Vagina (tissue), 2 donors: ENCODE measurements at regions not wholly inside any gene's neighbourhood (a gene's known extent, or its start where the extent isn't known, plus 50 kb on each side); places are given as distances from the start of the nearest gene placed in this dataset.

Experiments used
- POLR2A ChIP-seq, 2 donors: fragments of 450-650 bp; IDR thresholded peaks; one replicate each; pipeline ENCODE4 v1.6.1; 2017; ENCODE audit warnings: antibody characterized with exemption in 2 of 2, mild to moderate bottlenecking in 2 of 2, moderate library complexity in 2 of 2
- POLR2AphosphoS5 ChIP-seq, 2 donors: sonication (generic); formaldehyde crosslinking; IDR thresholded peaks; one replicate each; pipeline ENCODE4 v1.9.0; 2017; ENCODE audit warnings: antibody characterized with exemption in 2 of 2, mild to moderate bottlenecking in 2 of 2, low read depth in 1 of 2; ENCODE audit not compliant: insufficient read depth in 1 of 2
- TF ChIP-seq, protein P1 (sequence below), 3 experiments: fragments of 450-650 bp in 2 of 3; fragments of 200-600 bp in 1 of 3; sonication (generic) in 1 of 3; IDR thresholded peaks; one replicate each; pipeline ENCODE4 v1.5.1; 2017 to 2019; ENCODE audit warnings: antibody characterized with exemption in 3 of 3, mild to moderate bottlenecking in 2 of 3, moderate library complexity in 2 of 3

DNA sequence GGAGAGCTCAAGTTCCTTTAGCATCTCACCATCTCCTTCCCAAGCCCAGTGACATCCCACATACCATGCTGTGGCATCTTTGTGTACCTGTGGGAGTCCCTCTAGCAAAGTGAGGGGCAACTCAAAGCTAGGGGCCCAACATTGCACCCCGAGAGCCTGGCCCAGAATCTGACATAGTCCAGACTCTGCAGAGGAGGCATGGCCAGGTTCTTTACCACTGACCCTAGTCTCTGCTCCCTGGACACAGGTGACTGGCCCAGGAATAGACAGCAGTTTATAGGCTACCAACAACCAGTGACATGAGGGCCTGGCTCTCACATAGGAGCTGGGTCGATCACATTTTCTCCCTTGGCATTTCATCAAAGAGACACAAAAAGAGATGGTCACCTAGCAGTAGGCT is 444.0 kb upstream of the ZMIZ1 start:
- TF ChIP-seq, protein P1, sequence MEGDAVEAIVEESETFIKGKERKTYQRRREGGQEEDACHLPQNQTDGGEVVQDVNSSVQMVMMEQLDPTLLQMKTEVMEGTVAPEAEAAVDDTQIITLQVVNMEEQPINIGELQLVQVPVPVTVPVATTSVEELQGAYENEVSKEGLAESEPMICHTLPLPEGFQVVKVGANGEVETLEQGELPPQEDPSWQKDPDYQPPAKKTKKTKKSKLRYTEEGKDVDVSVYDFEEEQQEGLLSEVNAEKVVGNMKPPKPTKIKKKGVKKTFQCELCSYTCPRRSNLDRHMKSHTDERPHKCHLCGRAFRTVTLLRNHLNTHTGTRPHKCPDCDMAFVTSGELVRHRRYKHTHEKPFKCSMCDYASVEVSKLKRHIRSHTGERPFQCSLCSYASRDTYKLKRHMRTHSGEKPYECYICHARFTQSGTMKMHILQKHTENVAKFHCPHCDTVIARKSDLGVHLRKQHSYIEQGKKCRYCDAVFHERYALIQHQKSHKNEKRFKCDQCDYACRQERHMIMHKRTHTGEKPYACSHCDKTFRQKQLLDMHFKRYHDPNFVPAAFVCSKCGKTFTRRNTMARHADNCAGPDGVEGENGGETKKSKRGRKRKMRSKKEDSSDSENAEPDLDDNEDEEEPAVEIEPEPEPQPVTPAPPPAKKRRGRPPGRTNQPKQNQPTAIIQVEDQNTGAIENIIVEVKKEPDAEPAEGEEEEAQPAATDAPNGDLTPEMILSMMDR (IDR thresholded peaks at IDR 0.05), result no peak
- TF ChIP-seq POLR2A (IDR thresholded peaks at IDR 0.05) (no peak), POLR2AphosphoS5 (IDR thresholded peaks at IDR 0.05; ENCODE audit: insufficient read depth in 1 of 2, low read depth in 1 of 2) (no peak)
